Mammary epithelial cell (primary cell): ENCODE measurements at regions not wholly inside any gene's neighbourhood (a gene's known extent, or its start where the extent isn't known, plus 50 kb on each side); places are given as distances from the start of the nearest gene placed in this dataset.

Experiments
- EZH2 ChIP-seq: IDR thresholded peaks from 2 replicates; pipeline ENCODE4 v1.6.1; 2012; ENCODE audit warnings: low read length, inconsistent platforms, borderline replicate concordance
- TF ChIP-seq, protein P1 (sequence below), 2 donors: IDR thresholded peaks in 1 of 2; conservative IDR thresholded peaks in 1 of 2; 2 replicates each; pipeline ENCODE4 v1.5.1; 2011 to 2012; ENCODE audit warnings: inconsistent platforms in 2 of 2, low read length in 2 of 2, mild to moderate bottlenecking in 2 of 2, control low read depth in 1 of 2, low read depth in 1 of 2; ENCODE audit not compliant: insufficient read depth in 1 of 2; ENCODE audit errors: extremely low read depth in 1 of 2

DNA sequence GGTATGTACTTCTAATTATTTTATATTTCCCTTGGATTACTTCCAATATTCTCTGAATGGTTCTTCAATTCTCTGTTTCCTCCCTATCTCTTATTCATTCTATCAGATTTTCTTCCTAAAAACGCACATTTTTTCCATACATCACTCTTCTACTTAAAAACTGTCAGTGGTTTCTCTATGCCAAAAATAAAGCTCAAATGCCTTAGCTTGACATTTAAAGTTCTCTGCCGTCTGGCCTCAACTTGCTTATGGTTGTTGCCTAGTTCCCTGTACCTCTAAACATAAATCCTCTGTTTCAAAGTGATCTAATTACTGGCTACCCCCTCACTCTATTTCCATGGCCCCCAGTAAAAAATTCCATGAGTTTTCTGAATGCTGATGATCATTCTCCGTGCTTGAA lies 671.0 kb upstream of the ADGRL2 start:
- TF ChIP-seq, protein P1, sequence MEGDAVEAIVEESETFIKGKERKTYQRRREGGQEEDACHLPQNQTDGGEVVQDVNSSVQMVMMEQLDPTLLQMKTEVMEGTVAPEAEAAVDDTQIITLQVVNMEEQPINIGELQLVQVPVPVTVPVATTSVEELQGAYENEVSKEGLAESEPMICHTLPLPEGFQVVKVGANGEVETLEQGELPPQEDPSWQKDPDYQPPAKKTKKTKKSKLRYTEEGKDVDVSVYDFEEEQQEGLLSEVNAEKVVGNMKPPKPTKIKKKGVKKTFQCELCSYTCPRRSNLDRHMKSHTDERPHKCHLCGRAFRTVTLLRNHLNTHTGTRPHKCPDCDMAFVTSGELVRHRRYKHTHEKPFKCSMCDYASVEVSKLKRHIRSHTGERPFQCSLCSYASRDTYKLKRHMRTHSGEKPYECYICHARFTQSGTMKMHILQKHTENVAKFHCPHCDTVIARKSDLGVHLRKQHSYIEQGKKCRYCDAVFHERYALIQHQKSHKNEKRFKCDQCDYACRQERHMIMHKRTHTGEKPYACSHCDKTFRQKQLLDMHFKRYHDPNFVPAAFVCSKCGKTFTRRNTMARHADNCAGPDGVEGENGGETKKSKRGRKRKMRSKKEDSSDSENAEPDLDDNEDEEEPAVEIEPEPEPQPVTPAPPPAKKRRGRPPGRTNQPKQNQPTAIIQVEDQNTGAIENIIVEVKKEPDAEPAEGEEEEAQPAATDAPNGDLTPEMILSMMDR (conservative IDR thresholded peaks at IDR 0.05 in 1 of 2, IDR thresholded peaks at IDR 0.05 in 1 of 2; ENCODE audit: extremely low read depth in 1 of 2, insufficient read depth in 1 of 2, low read depth in 1 of 2, low read length in 2 of 2) = no peak
- no peak for TF ChIP-seq EZH2
